ENCODE measurements at regions not wholly inside any gene's neighbourhood (a gene's known extent, or its start where the extent isn't known, plus 50 kb on each side); places are given as distances from the start of the nearest gene placed in this dataset.
"Not testable (repeated sequence)": the region's sequence is repeated elsewhere in the genome, so short reads cannot be mapped to it uniquely, and the experiment has no call there.

GRCh38 chr4:170741856-170742255 lies 652.1 kb upstream of the AADAT start:
- H3K27ac Mint-ChIP-seq, result no peak overlapping the region
- ATAC-seq, result no peak
- H3K9me3 Mint-ChIP-seq, result peaks cover 4% of the 10 kb centered on the region
- H3K27me3 Mint-ChIP-seq, result no peaks in the 10 kb centered on the region
- H3K36me3 Mint-ChIP-seq (ENCODE audit: low read depth), result no peaks in the 10 kb centered on the region
- H3K4me1 Mint-ChIP-seq, result no peaks in the 10 kb centered on the region
- DNase-seq, result no peak
- no peak overlapping the region for H3K4me3 Mint-ChIP-seq

- Mint-ChIP-seq H3K9me3 (no peaks in the 10 kb centered on the region), H3K27me3 (no peaks in the 10 kb centered on the region), H3K27ac (no peak overlapping the region), H3K4me1 (no peaks in the 10 kb centered on the region), H3K36me3 (ENCODE audit: low read depth) (no peaks in the 10 kb centered on the region), H3K4me3 (no peak overlapping the region)
- DNase-seq (no peak), ATAC-seq (no peak)
These were observed 647.0 kb upstream of the AADAT start for GRCh38 chr4:170736710-170737109.

- no peak overlapping the region for H3K4me3 Mint-ChIP-seq
- ATAC-seq (no peak), DNase-seq (no peak)
- H3K27me3 Mint-ChIP-seq, result no peaks in the 10 kb centered on the region
- no peak overlapping the region for H3K27ac Mint-ChIP-seq
- H3K9me3 Mint-ChIP-seq, result no peaks in the 10 kb centered on the region
- no peaks in the 10 kb centered on the region for H3K4me1 Mint-ChIP-seq
- H3K36me3 Mint-ChIP-seq (ENCODE audit: low read depth), result no peaks in the 10 kb centered on the region
These were observed 640.1 kb upstream of the AADAT start for GRCh38 chr4:170729897-170730296.

- H3K27ac Mint-ChIP-seq, result no peak overlapping the region
- no peaks in the 10 kb centered on the region for H3K27me3 Mint-ChIP-seq
- H3K4me1 Mint-ChIP-seq, result no peaks in the 10 kb centered on the region
- DNase-seq (no peak), ATAC-seq (no peak)
- H3K4me3 Mint-ChIP-seq, result no peak overlapping the region
- no peaks in the 10 kb centered on the region for H3K36me3 Mint-ChIP-seq (ENCODE audit: low read depth)
- no peaks in the 10 kb centered on the region for H3K9me3 Mint-ChIP-seq
These were observed 639.5 kb upstream of the AADAT start for GRCh38 chr4:170729236-170729635.

GRCh38 chr4:170724191-170724590 lies 634.4 kb upstream of the AADAT start:
- no peak overlapping the region for H3K27ac Mint-ChIP-seq
- no peaks in the 10 kb centered on the region for H3K36me3 Mint-ChIP-seq (ENCODE audit: low read depth)
- no peak overlapping the region for H3K4me3 Mint-ChIP-seq
- DNase-seq (no peak), ATAC-seq (no peak)
- peaks cover 9% of the 10 kb centered on the region for H3K9me3 Mint-ChIP-seq
- no peaks in the 10 kb centered on the region for H3K27me3 Mint-ChIP-seq
- no peaks in the 10 kb centered on the region for H3K4me1 Mint-ChIP-seq

DNA sequence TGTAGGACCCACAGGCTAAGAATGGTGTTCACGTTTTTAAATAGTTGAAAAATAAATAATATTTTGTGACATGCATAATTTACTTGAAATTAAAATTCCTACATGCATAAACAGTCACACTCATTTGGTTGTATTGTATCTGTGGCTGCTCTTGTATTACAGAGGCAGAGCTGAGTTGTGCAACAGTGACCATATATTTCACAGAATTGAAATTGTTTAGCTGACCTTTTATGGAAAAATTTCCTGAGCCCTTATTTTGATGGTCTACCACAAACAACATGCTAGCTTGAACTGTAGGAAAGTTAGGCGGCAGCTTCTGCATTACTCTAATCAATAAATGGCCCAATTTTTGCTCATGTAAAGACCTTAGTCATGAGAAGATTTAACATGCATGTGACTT lies 633.4 kb upstream of the AADAT start:
- H3K27ac Mint-ChIP-seq, result no peak overlapping the region
- H3K36me3 Mint-ChIP-seq (ENCODE audit: low read depth), result no peaks in the 10 kb centered on the region
- no peaks in the 10 kb centered on the region for H3K4me1 Mint-ChIP-seq
- H3K9me3 Mint-ChIP-seq, result peaks cover 9% of the 10 kb centered on the region
- ATAC-seq (no peak), DNase-seq (no peak)
- H3K27me3 Mint-ChIP-seq, result no peaks in the 10 kb centered on the region
- H3K4me3 Mint-ChIP-seq, result no peak overlapping the region

- Mint-ChIP-seq H3K27me3 (no peaks in the 10 kb centered on the region), H3K4me3 (no peak overlapping the region), H3K9me3 (peaks cover 9% of the 10 kb centered on the region), H3K4me1 (no peaks in the 10 kb centered on the region), H3K36me3 (ENCODE audit: low read depth) (no peaks in the 10 kb centered on the region), H3K27ac (no peak overlapping the region)
- ATAC-seq (no peak), DNase-seq (no peak)
These were observed 632.1 kb upstream of the AADAT start for GRCh38 chr4:170721812-170722373.

DNA sequence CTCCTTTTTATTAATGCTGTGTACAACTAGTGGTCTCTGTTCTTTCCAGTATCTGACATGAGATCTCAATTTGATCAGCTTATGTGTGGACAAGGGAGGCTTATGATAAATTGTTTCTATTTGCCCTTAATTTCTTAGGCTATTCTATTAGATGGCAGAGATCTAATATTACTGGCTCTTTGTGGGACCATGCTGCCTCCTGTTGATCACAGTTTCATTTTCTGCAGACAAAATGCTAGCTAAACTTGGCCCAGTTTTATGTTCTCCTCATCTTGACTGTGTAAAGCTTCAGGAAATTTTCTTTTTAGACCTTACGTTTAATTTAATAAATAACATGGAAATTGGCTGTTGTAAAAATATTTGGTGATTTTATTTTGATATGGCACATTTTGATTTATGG lies 627.1 kb upstream of the AADAT start:
- no peak for DNase-seq

GRCh38 chr4:170705907-170706306 lies 616.2 kb upstream of the AADAT start:
- H3K9me3 Mint-ChIP-seq, result no peaks in the 10 kb centered on the region
- no peaks in the 10 kb centered on the region for H3K27me3 Mint-ChIP-seq
- no peaks in the 10 kb centered on the region for H3K36me3 Mint-ChIP-seq (ENCODE audit: low read depth)
- H3K4me1 Mint-ChIP-seq, result no peaks in the 10 kb centered on the region
- H3K4me3 Mint-ChIP-seq, result no peak overlapping the region
- DNase-seq (no peak), ATAC-seq (no peak)
- no peak overlapping the region for H3K27ac Mint-ChIP-seq

More for the DNA sequence above, 627.1 kb upstream of the AADAT start:
- no peaks in the 10 kb centered on the region for H3K36me3 Mint-ChIP-seq (ENCODE audit: low read depth)
- H3K27me3 Mint-ChIP-seq, result no peaks in the 10 kb centered on the region
- no peak overlapping the region for H3K4me3 Mint-ChIP-seq
- no peak for ATAC-seq
- no peaks in the 10 kb centered on the region for H3K4me1 Mint-ChIP-seq
- H3K27ac Mint-ChIP-seq, result no peak overlapping the region
- H3K9me3 Mint-ChIP-seq, result peaks cover 1% of the 10 kb centered on the region

GRCh38 chr4:170700064-170700463 lies 610.3 kb upstream of the AADAT start:
- Mint-ChIP-seq H3K4me3 (no peak overlapping the region), H3K36me3 (ENCODE audit: low read depth) (no peaks in the 10 kb centered on the region), H3K9me3 (peaks cover 14% of the 10 kb centered on the region), H3K27me3 (no peaks in the 10 kb centered on the region), H3K4me1 (no peaks in the 10 kb centered on the region), H3K27ac (no peak overlapping the region)
- DNase-seq (no peak), ATAC-seq (no peak)

- Mint-ChIP-seq H3K27ac (no peak overlapping the region), H3K4me1 (no peaks in the 10 kb centered on the region), H3K9me3 (peaks cover 14% of the 10 kb centered on the region), H3K4me3 (no peak overlapping the region), H3K27me3 (no peaks in the 10 kb centered on the region), H3K36me3 (ENCODE audit: low read depth) (no peaks in the 10 kb centered on the region)
- DNase-seq, result no peak
- no peak for ATAC-seq
These were observed 608.6 kb upstream of the AADAT start for GRCh38 chr4:170698334-170698733.

GRCh38 chr4:170697845-170698244 lies 608.1 kb upstream of the AADAT start:
- Mint-ChIP-seq H3K27me3 (no peaks in the 10 kb centered on the region), H3K4me1 (no peaks in the 10 kb centered on the region), H3K27ac (no peak overlapping the region), H3K9me3 (peaks cover 14% of the 10 kb centered on the region), H3K36me3 (ENCODE audit: low read depth) (no peaks in the 10 kb centered on the region), H3K4me3 (no peak overlapping the region)
- ATAC-seq (no peak), DNase-seq (no peak)

GRCh38 chr4:170697045-170697444 lies 607.3 kb upstream of the AADAT start:
- peaks cover 14% of the 10 kb centered on the region for H3K9me3 Mint-ChIP-seq
- ATAC-seq (no peak), DNase-seq (no peak)
- no peaks in the 10 kb centered on the region for H3K27me3 Mint-ChIP-seq
- no peaks in the 10 kb centered on the region for H3K36me3 Mint-ChIP-seq (ENCODE audit: low read depth)
- H3K4me3 Mint-ChIP-seq, result no peak overlapping the region
- H3K4me1 Mint-ChIP-seq, result no peaks in the 10 kb centered on the region
- no peak overlapping the region for H3K27ac Mint-ChIP-seq

GRCh38 chr4:170691168-170691567 lies 601.4 kb upstream of the AADAT start:
- Mint-ChIP-seq H3K36me3 (ENCODE audit: low read depth) (no peaks in the 10 kb centered on the region), H3K27ac (no peak overlapping the region), H3K9me3 (peaks cover 4% of the 10 kb centered on the region), H3K27me3 (no peaks in the 10 kb centered on the region), H3K4me1 (no peaks in the 10 kb centered on the region), H3K4me3 (no peak overlapping the region)
- DNase-seq, result no peak
- ATAC-seq, result no peak

GRCh38 chr4:170687751-170688150 lies 598.0 kb upstream of the AADAT start:
- no peak for ATAC-seq
- Mint-ChIP-seq H3K36me3 (ENCODE audit: low read depth) (no peaks in the 10 kb centered on the region), H3K27ac (no peak overlapping the region), H3K27me3 (no peaks in the 10 kb centered on the region), H3K9me3 (no peaks in the 10 kb centered on the region), H3K4me3 (no peak overlapping the region), H3K4me1 (no peaks in the 10 kb centered on the region)
- DNase-seq, result no peak

GRCh38 chr4:170685701-170686100 lies 595.9 kb upstream of the AADAT start:
- H3K4me3 Mint-ChIP-seq; H3K27me3 Mint-ChIP-seq; H3K9me3 Mint-ChIP-seq; H3K4me1 Mint-ChIP-seq; H3K36me3 Mint-ChIP-seq (ENCODE audit: low read depth); H3K27ac Mint-ChIP-seq; ATAC-seq; DNase-seq: not testable (repeated sequence)

Measured in activated naive CD8-positive, alpha-beta T cell treated with anti-CD3 and anti-CD28 coated beads, Interleukin-2, amount 50 U/mL, for 24 hours (primary cell).